Glomerular visceral epithelial cell (primary cell): ENCODE measurements at regions not wholly inside any gene's neighbourhood (a gene's known extent, or its start where the extent isn't known, plus 50 kb on each side); places are given as distances from the start of the nearest gene placed in this dataset.
A peak's percentile ranks its signal among the peaks of the same experiment; 100 is the strongest.
"Not testable (repeated sequence)": the region's sequence is repeated elsewhere in the genome, so short reads cannot be mapped to it uniquely, and the experiment has no call there.

Experiments
- DNase-seq: peaks from one replicate; pipeline ENCODE4 v3.0.0-alpha.2; 2016; ENCODE audit errors: extremely low spot score

DNA sequence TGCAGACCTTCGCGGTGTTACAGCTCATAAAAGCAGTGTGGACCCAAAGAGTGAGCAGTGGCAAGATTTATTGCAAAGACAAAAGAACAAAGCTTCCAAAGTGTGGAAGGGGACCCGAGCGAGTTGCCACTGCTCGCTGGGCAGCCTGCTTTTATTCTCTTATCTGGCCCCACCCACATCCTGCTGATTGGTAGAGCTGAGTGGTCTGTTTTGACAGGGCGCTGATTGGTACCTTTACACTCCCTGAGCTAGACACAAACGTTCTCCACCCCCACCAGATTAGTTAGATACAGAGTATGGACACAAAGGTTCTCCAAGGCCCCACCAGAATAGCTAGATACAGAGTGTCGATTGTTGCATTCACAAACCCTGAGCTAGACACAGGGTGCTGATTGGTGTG, 156.2 kb upstream of the GIMD1 start:
- not testable (repeated sequence) for DNase-seq

- DNase-seq: no peak
Observed at GRCh38 chr4:106522839-106523238, 154.3 kb upstream of the GIMD1 start.

- no peak for DNase-seq
Observed at GRCh38 chr4:106512706-106513105, 144.1 kb upstream of the GIMD1 start.

GRCh38 chr4:106507440-106507839, 138.9 kb upstream of the GIMD1 start:
- DNase-seq: no peak

- no peak for DNase-seq
Observed at GRCh38 chr4:106503116-106504050, 134.8 kb upstream of the GIMD1 start.

DNA sequence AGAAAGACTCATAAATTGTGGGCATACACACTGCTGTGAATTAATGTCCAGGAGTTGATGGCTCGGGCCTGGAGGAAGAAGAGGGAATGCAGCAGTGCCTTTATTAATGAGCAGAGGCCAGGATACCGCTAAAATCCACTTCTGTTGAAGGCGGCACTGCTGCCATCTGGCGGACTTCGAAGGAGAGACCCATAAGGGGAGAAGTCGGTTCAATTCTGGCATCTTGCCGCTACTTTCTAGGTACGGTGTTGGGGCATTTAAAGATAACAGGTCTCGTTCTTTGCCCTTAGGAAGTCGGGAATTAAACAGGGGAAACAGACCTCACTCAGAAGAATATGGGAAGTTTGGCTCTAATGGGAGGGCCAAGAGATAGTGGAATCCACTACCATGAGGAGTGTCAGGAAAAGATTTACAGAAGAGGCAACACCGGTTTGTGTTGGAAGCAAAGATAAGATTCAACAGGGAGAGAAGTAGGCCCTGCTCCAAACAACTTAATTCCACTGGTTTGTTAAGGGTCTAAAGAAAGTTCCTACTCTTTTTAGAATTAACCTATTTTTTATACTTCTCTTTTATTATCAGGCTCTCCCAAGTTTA, 133.6 kb upstream of the GIMD1 start:
- peak; percentile 65 for DNase-seq

- DNase-seq: no peak
Observed at GRCh38 chr4:106497271-106497670, 128.7 kb upstream of the GIMD1 start.

DNA sequence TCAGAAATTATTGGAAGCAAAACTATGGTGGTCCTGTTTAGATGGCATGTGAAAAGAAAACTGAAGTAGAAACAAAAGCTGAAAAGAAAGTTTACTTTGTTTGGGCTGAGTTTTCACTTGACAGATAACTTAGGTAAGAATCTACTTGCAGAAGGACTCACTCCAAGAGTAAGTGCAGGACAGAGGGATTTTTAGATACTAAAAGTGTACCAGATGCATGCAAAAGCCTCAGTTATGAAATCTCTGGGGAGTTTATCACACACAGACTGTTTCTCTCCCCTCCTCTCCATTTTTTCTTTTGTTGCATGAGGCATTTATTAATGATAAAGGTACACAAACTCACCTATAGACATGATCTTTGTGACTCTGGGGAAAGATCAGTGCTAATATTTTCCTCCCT, 127.5 kb upstream of the GIMD1 start:
- DNase-seq: no peak

GRCh38 chr4:106495476-106495875, 126.9 kb upstream of the GIMD1 start:
- DNase-seq: no peak

DNA sequence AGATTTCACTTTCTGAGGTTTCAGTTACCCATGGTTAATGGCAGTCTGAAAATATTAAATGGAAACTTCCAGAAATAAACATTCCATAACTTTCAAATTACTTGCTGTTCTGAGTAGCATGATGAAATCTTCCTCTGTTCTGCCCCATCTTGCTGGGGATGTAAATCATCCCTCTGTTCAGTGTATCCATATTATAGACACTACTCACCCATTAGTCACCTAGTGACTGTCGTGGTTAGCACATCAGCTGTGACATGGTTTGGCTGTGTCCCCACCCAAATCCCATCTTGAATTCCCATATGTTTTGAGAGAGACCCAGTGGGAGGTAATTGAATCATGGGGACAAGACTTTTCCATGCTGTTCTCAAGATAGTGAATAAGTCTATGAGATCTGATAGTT, 125.5 kb upstream of the GIMD1 start:
- DNase-seq: no peak

- DNase-seq: no peak
Observed at GRCh38 chr4:106493086-106493485, 124.5 kb upstream of the GIMD1 start.

DNA sequence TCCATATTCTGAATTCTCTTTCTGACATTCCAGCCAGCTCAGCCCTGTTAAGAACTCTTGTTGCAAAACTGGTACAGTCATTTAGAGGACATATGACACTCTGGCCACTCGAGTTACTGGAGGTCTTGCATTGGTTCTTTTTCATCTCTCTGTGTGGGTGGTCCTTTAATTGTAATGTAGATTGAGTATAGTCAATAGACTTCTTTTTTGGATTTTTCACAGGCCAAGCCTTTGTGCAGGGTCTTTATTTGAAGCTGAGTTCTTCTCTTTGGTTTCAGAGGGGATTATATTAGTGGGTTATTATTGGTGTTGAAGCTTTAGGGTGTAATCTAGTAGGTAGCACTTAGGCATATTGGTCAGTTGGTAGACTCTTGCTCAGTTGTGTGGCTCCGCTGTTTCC, 118.0 kb upstream of the GIMD1 start:
- DNase-seq: no peak

- DNase-seq: no peak
Observed at GRCh38 chr4:106481801-106482200, 113.2 kb upstream of the GIMD1 start.

GRCh38 chr4:106478152-106478551, 109.6 kb upstream of the GIMD1 start:
- DNase-seq: no peak

DNA sequence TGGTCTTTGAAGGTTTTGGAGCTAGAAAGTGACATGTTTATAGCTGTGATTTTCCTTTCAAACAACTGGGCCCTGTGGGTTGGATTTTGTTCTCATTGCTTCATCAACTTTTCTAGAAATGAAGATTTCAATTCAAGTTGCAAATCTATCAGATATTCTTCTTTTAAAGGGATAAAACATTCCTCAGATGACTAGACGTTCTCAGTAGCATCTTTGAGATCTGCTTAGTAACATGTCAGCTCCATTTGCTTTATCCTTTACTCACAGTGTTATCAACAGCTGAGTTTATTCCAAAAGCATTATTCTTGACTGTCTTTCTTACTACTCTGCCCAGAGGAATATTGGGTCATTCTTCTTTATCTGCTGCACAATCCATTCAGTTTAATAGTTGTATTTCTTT, 108.2 kb upstream of the GIMD1 start:
- DNase-seq: no peak

DNA sequence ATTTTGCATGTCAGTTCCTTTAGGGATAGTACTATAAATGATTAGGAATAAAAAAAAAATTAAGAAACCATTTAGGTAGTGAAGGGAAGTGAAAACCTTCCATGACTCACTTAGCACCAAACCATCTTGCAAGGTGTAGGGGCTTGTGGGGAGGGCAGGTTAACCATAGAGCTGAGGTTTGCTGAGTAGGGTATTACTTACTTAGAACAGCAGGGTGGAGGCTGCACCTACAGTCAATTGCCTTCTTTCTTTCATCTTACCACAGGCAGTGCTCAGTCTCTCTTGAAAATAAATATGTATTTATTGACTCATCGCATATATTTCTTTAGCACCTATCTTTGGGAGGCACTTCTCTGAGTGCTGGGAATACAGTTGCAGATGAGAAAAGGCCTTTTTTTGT, 104.9 kb upstream of the GIMD1 start:
- DNase-seq: no peak

DNA sequence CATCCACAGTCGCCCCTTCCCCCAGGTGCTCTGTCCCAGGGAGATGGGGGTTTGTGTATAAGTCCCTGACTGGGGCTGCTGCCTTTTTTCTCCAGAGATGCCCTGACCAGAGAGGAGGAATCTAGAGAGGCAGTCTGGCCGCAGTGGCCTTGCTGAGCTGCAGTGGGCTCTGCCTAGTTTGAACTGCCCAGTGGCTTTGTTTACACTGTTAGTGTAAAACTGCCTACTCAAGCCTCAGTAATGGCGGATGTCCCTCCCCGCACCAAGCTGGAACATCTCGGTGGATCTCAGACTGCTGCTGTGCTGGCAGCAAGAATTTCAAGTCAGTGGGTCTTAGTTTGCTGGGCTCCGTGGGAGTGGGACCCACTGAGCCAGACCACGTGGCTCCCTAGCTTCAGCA, 102.6 kb upstream of the GIMD1 start:
- DNase-seq: no peak

DNA sequence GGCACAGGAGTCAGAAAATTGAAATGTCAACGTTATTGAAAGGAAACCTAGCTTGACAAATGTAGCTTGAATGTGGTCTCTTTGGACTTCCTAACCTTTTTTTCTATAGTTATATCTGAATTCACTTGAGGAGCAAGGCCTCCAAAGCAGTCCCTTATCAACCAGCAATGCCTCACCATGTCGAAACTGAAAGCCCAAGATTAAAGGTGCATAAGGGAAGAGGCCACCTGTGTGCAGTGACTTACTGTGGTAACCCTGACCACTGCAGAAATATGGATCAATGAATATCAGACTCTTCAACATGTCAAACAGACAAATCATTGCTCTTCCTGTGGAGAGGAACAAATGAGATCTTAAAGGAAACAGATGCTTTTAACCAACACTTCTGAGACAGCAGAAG, 95.0 kb upstream of the GIMD1 start:
- DNase-seq: no peak

DNA sequence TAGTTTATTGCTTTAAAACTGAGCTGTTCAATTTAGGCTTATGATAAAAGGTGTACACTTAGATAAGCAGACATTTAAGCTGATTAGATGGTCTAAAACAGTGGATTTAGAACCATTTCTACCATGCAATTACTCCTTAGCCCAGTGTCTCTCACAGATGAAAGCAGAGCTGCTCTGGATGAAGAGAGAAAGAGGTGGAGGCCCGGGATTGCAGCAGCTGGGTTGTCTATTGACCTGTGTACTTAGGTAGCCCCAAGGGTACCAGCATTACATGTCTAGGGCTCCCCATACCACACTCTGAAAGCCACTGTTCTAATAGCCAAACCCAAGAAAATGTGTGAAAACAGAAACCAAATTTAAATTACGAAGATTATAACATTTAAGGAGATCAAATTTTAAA, 86.0 kb upstream of the GIMD1 start:
- DNase-seq: no peak

GRCh38 chr4:106454021-106454420, 85.4 kb upstream of the GIMD1 start:
- no peak for DNase-seq

DNA sequence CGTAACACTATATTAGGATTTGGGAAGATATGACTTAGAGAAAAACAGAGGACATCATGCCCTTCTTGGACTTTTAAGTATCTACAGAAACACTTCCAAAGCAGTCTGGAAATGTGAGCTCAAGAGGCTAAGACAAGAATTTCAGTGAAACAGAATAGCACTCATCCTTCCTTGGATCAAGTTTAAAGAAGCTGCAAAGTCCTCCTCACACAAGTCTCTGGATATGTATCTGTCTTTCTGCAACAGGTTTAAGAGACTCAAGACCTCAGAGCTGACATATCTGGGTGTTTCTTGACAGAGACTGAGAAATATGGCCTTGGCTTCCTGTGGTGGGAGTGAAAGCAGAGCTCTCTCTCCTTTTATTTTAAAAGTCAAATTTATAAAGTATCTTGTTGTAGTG, 82.5 kb upstream of the GIMD1 start:
- no peak for DNase-seq

- DNase-seq: no peak
Observed at GRCh38 chr4:106450249-106450648, 81.7 kb upstream of the GIMD1 start.

DNA sequence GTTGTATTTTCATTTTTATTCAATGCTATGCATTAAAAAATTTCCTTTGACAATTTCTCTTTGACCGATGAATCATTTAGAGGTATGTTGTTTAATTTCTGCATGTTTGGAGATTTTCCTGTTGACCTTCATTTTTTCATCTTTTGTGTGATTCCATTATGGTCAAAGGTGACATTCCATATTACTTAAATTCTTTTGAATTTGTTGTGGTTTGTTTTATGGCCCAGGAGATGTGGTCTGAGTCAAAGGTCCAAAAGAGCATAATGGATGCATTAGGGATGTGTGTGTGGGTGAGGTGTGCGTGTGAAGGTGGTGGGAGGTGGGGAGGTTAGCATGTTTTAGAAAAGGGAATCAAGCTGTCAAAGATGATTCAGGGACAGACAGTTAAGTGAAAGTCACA, 76.0 kb upstream of the GIMD1 start:
- DNase-seq: peak; percentile 74
